ENCODE measurements at regions not wholly inside any gene's neighbourhood (a gene's known extent, or its start where the extent isn't known, plus 50 kb on each side); places are given as distances from the start of the nearest gene placed in this dataset.

- no peak for TF ChIP-seq CTCF (IDR thresholded peaks at IDR 0.05)
- no peak for TF ChIP-seq POLR2A (IDR thresholded peaks at IDR 0.05)
These were observed 63.0 kb upstream of the RBPJ start for GRCh38 chr4:26257850-26258249.

Measured in tibial nerve (tissue), 3 donors.